LNCAP (cell line): ENCODE measurements at regions not wholly inside any gene's neighbourhood (a gene's known extent, or its start where the extent isn't known, plus 50 kb on each side); places are given as distances from the start of the nearest gene placed in this dataset.

Source experiments
- TF ChIP-seq, protein P1 (sequence below): fragments of 450-650 bp; IDR thresholded peaks from 2 replicates; pipeline ENCODE4 v1.5.1; 2017; ENCODE audit warnings: mild to moderate bottlenecking

DNA sequence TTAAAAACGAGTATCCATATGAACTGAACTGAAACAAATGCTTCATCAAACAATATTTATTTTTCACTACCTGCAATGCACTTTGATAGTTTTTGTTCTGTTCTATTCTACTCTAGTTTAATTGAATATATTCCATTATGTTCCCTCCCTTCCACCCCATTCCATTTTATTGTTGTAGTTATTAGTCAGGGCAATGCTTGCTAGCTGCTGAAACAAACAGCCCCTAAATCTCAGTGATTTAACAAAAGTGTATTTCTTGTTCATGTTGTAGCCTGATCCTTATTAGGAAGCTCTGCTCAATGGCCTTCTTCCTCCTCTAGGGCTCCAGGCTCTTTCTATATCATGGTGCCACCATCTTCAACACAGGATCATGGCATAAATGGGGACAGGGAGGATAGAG is 122.3 kb upstream of the RAI2 start:
- TF ChIP-seq, protein P1, sequence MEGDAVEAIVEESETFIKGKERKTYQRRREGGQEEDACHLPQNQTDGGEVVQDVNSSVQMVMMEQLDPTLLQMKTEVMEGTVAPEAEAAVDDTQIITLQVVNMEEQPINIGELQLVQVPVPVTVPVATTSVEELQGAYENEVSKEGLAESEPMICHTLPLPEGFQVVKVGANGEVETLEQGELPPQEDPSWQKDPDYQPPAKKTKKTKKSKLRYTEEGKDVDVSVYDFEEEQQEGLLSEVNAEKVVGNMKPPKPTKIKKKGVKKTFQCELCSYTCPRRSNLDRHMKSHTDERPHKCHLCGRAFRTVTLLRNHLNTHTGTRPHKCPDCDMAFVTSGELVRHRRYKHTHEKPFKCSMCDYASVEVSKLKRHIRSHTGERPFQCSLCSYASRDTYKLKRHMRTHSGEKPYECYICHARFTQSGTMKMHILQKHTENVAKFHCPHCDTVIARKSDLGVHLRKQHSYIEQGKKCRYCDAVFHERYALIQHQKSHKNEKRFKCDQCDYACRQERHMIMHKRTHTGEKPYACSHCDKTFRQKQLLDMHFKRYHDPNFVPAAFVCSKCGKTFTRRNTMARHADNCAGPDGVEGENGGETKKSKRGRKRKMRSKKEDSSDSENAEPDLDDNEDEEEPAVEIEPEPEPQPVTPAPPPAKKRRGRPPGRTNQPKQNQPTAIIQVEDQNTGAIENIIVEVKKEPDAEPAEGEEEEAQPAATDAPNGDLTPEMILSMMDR: no peak

DNA sequence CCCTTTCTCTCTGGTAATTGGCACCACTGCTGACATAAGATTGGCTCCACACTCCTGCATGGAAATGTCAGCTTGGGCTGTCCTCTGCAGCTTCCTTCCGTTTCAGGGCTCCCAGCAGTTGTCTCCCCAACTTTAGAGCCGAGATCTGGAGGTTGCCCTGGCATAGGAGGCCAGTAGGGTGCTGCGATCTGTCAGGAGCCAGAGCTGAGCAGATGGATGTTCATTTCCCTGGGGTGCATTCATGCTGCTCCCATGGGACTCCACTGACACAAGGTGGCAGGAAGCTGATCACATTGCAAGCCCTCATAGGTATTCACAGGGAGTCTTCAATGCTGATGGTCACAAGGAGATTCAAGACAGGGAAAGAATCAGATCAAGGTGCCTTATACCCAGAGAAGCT is 116.6 kb upstream of the RAI2 start:
- TF ChIP-seq, protein P1: no peak

DNA sequence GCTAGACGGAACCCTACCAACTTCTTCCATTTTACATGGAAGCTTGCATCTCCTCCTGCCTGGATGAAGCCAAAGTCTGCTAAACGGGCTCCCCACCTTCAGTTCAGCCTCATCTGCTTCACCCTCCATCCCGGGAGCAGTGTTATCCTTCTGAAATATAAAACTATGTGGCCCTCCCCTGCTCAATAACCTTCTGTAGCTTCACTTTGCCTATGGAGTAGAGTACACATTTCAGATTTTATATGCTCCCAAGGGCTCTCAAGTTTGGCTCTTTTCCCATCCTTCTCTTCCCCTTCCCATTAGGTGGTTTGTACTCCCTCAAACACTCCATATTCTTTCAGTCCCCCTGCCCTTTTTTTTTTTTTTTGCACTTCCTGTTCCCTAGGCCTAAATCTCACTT is 115.9 kb upstream of the RAI2 start:
- TF ChIP-seq, protein P1: no peak

DNA sequence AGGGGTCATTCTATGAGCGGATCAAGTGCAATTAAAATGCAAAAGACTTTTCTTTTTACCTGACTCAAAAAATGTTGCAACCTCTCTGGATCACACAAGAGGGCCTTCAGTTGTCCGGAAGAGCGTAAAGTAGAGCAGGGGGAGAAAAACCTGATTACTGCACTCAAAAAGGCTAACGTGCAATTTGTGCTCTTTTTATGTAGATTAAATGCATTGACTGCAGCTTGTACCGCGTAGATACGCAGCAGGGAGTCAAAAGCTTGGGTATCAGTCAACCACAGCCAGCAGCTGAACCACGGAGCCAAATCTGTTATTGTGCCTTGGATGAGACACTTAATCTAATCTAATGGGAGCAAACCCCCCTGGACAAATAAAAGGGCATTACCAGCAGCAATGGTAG is 107.3 kb upstream of the RAI2 start:
- TF ChIP-seq, protein P1: no peak

DNA sequence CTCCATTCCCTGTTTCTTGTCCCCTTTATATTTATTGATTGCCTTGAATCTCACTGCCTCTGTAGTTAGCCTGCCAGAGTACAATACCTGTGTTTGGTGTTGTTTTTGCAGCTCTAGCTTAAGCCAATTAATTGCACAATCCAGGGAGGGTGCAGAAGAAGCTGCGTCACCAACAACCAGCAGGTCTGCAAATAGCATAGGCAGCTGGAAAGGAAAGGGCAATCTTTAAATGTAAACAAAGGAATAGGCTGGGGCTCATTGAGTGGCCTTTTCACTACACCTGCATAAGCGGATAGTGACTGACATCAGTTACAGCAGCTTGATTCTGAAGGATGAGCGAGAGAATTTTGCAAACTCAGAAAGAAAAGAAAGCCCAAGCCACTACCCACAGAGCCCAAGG is 106.8 kb upstream of the RAI2 start:
- TF ChIP-seq, protein P1: no peak

DNA sequence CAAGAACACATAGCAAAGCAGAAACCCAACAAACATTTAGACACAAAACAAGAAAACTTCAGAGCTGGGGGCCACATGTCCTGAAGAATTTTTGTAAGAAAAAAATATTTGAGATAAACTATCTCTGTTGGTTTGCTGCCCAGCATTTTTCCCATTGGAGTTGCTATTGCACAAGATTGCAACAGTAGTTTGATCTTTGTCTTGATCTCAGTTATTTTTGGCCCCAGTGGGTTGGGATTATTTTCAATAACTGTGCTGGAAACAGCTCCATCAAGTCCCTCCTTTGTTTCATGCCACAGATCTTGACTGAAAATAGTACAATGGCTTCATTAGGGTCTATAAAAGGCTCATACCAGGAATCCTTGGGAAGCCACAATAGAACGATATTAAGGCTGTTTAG is 103.8 kb upstream of the RAI2 start:
- TF ChIP-seq, protein P1: no peak

DNA sequence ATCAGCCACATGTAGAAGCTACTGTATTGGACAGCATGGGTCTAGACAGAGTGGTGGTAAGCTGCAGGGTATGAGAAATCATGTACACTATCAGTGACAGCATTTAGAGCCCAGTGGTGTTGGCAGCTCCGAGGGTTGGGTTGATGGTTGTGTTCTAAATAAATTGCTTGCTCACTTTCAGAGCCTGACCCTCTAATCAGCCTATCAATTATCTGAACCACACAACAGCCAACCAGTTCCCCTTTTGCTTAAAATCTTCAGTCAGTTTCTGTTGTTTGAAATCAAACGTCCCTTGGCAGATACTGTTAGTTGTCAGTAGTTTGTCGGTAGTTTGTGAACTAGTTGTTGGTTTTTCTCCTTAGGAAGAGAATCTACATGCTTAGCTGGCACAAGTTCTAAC is 99.8 kb upstream of the RAI2 start:
- TF ChIP-seq, protein P1: no peak

DNA sequence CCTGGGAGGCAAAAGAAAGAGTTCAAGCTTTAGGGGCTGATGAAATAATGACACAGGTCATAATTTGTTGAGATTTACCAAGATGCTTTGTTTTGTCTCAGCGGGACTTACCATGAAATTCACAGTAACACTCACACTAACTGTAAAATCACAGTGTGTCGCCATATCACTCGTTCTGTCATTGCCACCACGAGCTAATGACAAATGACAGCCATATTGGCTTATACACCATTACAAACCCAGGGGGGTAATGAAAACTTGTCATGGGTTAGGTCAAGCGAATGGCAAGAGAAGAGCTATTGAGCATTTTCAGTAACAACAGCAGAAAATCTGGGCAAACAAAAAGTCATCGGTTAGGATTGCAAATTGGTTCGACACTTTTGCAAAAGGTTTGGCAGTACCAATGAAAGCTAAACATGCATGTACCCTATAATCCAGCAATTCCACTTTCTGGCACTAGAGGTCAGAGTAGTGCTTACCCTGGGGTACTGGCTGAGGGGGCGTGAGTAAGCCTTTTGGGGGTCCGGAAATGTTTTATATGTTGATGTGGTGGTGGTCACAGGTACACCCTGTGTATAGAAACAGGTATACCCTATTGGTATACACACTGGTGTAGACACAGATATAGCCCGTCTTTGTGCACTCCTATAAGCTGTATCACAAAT is 83.9 kb upstream of the RAI2 start:
- TF ChIP-seq, protein P1: peak; percentile 69
